ENCODE measurements at regions not wholly inside any gene's neighbourhood (a gene's known extent, or its start where the extent isn't known, plus 50 kb on each side); places are given as distances from the start of the nearest gene placed in this dataset.

GRCh38 chr5:74973694-74974093, 78.7 kb downstream of the GCNT4 start:
- TF ChIP-seq JUND (IDR thresholded peaks at IDR 0.05): no peak
- TF ChIP-seq POLR2AphosphoS5 (IDR thresholded peaks at IDR 0.05; ENCODE audit: low read depth, low read length): no peak
- no peak for TF ChIP-seq CTCF (IDR thresholded peaks at IDR 0.05 in 2 of 3, conservative IDR thresholded peaks at IDR 0.05 in 1 of 3; ENCODE audit: borderline replicate concordance in 1 of 3, insufficient read depth in 1 of 3, low read depth in 2 of 3, low read length in 2 of 3)
- TF ChIP-seq EZH2phosphoT487 (IDR thresholded peaks at IDR 0.05; ENCODE audit: borderline replicate concordance): no peak
- TF ChIP-seq POLR2A (IDR thresholded peaks at IDR 0.05; ENCODE audit: borderline replicate concordance, extremely low read depth, insufficient read depth, insufficient read length): no peak
- TF ChIP-seq EZH2 (IDR thresholded peaks at IDR 0.05): no peak
- TF ChIP-seq ELF1 (IDR thresholded peaks at IDR 0.05; ENCODE audit: borderline replicate concordance, low read depth): no peak
- no peak for TF ChIP-seq MAX (IDR thresholded peaks at IDR 0.05)
- TF ChIP-seq TCF7L2 (IDR thresholded peaks at IDR 0.05; ENCODE audit: borderline replicate concordance, extremely low read depth, insufficient read depth, insufficient read length): no peak
- TF ChIP-seq REST (IDR thresholded peaks at IDR 0.05; ENCODE audit: low read depth): no peak
- TF ChIP-seq FOSL1 (IDR thresholded peaks at IDR 0.05; ENCODE audit: low read depth): no peak
- no peak for TF ChIP-seq ATF3 (IDR thresholded peaks at IDR 0.05)
- TF ChIP-seq SIN3A (IDR thresholded peaks at IDR 0.05; ENCODE audit: low read depth): no peak
